ENCODE measurements at regions not wholly inside any gene's neighbourhood (a gene's known extent, or its start where the extent isn't known, plus 50 kb on each side); places are given as distances from the start of the nearest gene placed in this dataset.

DNA sequence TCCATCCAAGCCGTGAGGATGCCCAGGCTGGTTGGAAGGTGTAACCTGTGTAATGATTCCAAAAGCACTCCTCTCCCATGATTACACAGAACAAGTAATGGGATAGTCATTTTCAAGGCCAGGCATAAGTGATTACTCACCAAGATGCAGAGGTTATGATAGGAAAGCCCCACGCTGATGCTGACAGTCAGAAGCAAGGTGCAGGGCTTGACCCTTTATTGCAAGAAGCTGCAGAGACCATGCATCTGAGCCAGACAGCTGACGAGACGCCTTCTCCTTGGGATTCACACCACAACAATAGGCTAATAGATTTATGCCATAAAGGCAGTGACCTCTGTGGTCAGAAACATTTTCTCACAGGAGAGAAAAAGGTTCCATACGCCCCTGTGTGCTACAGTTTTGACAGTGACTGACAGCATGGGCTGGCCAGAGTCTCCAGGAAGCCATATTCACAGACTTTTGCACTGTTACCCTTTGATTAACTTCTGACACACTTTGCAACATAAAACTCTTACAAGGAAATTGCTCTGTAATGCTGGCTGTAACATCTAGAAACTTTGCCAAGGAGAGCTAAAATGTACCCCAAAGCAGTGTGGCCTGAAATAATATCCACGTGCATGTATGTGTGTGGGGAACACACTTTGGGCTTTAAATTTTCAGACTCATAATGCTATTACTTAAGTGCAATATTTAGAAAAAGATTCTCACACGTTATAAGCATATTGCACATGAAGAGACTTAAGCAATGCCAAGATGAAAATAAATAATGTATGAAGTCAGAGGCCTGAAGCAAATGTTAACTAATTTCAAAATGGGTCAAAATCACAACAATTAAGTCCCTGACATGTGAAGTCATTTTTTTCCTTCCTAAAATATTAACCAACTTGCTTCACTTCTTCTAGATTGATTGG, 1079.0 kb upstream of the TENM4 start:
- TF ChIP-seq JUND (IDR thresholded peaks at IDR 0.05) (no peak), GABPA (IDR thresholded peaks at IDR 0.05 in 1 of 2, conservative IDR thresholded peaks at IDR 0.05 in 1 of 2) (no peak), FOXA1 (IDR thresholded peaks at IDR 0.05) (no peak), YY1 (IDR thresholded peaks at IDR 0.05) (no peak), SP1 (IDR thresholded peaks at IDR 0.05) (no peak), TAF1 (conservative IDR thresholded peaks at IDR 0.05) (no peak), RXRA (IDR thresholded peaks at IDR 0.05) (no peak), RAD21 (IDR thresholded peaks at IDR 0.05) (no peak), EGR1 (IDR thresholded peaks at IDR 0.05; ENCODE audit: low read depth in 2 of 2) (no peak)
- TF ChIP-seq, protein P1, sequence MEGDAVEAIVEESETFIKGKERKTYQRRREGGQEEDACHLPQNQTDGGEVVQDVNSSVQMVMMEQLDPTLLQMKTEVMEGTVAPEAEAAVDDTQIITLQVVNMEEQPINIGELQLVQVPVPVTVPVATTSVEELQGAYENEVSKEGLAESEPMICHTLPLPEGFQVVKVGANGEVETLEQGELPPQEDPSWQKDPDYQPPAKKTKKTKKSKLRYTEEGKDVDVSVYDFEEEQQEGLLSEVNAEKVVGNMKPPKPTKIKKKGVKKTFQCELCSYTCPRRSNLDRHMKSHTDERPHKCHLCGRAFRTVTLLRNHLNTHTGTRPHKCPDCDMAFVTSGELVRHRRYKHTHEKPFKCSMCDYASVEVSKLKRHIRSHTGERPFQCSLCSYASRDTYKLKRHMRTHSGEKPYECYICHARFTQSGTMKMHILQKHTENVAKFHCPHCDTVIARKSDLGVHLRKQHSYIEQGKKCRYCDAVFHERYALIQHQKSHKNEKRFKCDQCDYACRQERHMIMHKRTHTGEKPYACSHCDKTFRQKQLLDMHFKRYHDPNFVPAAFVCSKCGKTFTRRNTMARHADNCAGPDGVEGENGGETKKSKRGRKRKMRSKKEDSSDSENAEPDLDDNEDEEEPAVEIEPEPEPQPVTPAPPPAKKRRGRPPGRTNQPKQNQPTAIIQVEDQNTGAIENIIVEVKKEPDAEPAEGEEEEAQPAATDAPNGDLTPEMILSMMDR (IDR thresholded peaks at IDR 0.05; ENCODE audit: low read depth, low read length, missing input control) = no peak
- TF ChIP-seq, protein P2, sequence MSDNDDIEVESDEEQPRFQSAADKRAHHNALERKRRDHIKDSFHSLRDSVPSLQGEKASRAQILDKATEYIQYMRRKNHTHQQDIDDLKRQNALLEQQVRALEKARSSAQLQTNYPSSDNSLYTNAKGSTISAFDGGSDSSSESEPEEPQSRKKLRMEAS (IDR thresholded peaks at IDR 0.05) = no peak
- TF ChIP-seq, protein P3, sequence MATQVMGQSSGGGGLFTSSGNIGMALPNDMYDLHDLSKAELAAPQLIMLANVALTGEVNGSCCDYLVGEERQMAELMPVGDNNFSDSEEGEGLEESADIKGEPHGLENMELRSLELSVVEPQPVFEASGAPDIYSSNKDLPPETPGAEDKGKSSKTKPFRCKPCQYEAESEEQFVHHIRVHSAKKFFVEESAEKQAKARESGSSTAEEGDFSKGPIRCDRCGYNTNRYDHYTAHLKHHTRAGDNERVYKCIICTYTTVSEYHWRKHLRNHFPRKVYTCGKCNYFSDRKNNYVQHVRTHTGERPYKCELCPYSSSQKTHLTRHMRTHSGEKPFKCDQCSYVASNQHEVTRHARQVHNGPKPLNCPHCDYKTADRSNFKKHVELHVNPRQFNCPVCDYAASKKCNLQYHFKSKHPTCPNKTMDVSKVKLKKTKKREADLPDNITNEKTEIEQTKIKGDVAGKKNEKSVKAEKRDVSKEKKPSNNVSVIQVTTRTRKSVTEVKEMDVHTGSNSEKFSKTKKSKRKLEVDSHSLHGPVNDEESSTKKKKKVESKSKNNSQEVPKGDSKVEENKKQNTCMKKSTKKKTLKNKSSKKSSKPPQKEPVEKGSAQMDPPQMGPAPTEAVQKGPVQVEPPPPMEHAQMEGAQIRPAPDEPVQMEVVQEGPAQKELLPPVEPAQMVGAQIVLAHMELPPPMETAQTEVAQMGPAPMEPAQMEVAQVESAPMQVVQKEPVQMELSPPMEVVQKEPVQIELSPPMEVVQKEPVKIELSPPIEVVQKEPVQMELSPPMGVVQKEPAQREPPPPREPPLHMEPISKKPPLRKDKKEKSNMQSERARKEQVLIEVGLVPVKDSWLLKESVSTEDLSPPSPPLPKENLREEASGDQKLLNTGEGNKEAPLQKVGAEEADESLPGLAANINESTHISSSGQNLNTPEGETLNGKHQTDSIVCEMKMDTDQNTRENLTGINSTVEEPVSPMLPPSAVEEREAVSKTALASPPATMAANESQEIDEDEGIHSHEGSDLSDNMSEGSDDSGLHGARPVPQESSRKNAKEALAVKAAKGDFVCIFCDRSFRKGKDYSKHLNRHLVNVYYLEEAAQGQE (IDR thresholded peaks at IDR 0.05) = no peak
- TF ChIP-seq, protein P4, sequence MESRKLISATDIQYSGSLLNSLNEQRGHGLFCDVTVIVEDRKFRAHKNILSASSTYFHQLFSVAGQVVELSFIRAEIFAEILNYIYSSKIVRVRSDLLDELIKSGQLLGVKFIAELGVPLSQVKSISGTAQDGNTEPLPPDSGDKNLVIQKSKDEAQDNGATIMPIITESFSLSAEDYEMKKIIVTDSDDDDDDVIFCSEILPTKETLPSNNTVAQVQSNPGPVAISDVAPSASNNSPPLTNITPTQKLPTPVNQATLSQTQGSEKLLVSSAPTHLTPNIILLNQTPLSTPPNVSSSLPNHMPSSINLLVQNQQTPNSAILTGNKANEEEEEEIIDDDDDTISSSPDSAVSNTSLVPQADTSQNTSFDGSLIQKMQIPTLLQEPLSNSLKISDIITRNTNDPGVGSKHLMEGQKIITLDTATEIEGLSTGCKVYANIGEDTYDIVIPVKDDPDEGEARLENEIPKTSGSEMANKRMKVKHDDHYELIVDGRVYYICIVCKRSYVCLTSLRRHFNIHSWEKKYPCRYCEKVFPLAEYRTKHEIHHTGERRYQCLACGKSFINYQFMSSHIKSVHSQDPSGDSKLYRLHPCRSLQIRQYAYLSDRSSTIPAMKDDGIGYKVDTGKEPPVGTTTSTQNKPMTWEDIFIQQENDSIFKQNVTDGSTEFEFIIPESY (IDR thresholded peaks at IDR 0.05) = no peak

Data from liver (tissue), 3 donors.